Stomach (tissue), 8 donors: ENCODE measurements at regions not wholly inside any gene's neighbourhood (a gene's known extent, or its start where the extent isn't known, plus 50 kb on each side); places are given as distances from the start of the nearest gene placed in this dataset.
"Not testable (repeated sequence)": the region's sequence is repeated elsewhere in the genome, so short reads cannot be mapped to it uniquely, and the experiment has no call there.

Experiments
- DNase-seq, 2 donors: peaks; one replicate each; pipeline versions ENCODE4 v3.0.0 to v3.0.0-alpha.2; 2013 to 2019
- H3K27ac ChIP-seq, 5 donors: fragments of 200-600 bp in 4 of 5; sonication (generic) in 4 of 5; one replicate each; pipeline ENCODE4 v1.5.1; 2013 to 2019; ENCODE audit warnings: mild to moderate bottlenecking in 1 of 5, moderate library complexity in 1 of 5
- H3K27me3 ChIP-seq, 3 donors: fragments of 200-600 bp; sonication (generic); one replicate each; pipeline ENCODE4 v1.5.1; 2017 to 2019; ENCODE audit warnings: mixed run types in 1 of 3
- H3K36me3 ChIP-seq, 4 donors: fragments of 200-600 bp; sonication (generic); 1 replicate in 3 of 4; 2 replicates in 1 of 4; pipeline ENCODE4 v1.5.1; 2016 to 2019
- H3K4me1 ChIP-seq, 4 donors: fragments of 200-600 bp; sonication (generic); one replicate each; pipeline ENCODE4 v1.5.1; 2016 to 2019
- H3K4me3 ChIP-seq, 4 donors: fragments of 200-600 bp; sonication (generic) in 3 of 4; one replicate each; pipeline ENCODE4 v1.5.1; 2016 to 2019; ENCODE audit warnings: mild to moderate bottlenecking in 1 of 4
- H3K9me3 ChIP-seq, 4 donors: fragments of 200-600 bp; sonication (generic); one replicate each; pipeline ENCODE4 v1.5.1; 2016 to 2019
- EP300 ChIP-seq: sonication (generic); formaldehyde crosslinking; IDR thresholded peaks from one replicate; pipeline ENCODE4 v1.6.1; 2017; ENCODE audit warnings: antibody characterized with exemption
- POLR2A ChIP-seq, 4 donors: fragments of 450-650 bp; IDR thresholded peaks; one replicate each; pipeline ENCODE4 v1.6.1; 2016; ENCODE audit warnings: antibody characterized with exemption in 4 of 4, control low read depth in 2 of 4, mild to moderate bottlenecking in 1 of 4, moderate library complexity in 1 of 4
- POLR2AphosphoS5 ChIP-seq, 3 donors: sonication (generic); formaldehyde crosslinking; IDR thresholded peaks; one replicate each; pipeline ENCODE4 v1.6.1; 2016; ENCODE audit warnings: antibody characterized with exemption in 3 of 3
- WGBS, 5 donors: extraction: QIAGEN DNeasy Blood & Tissue Kit in 3 of 5; methylation state at CpG; one replicate each; pipeline versions ENCODE4 v1.1.5 to v1.1.7; 2013 to 2018; 5-methylcytosine and 5-hydroxymethylcytosine counted together
- intact Hi-C: fragments of 100-400 bp; cut with DNase I; formaldehyde crosslinking; loops from one replicate; pipeline ENCODE4 v1.15.1; 2023; ENCODE audit warnings: low total_unique reads
- TF ChIP-seq, protein P1 (sequence below), 7 experiments: fragments of 450-650 bp in 4 of 7; fragments of 200-600 bp in 3 of 7; sonication (generic) in 3 of 7; IDR thresholded peaks; one replicate each; pipeline ENCODE4 v1.5.1; 2016 to 2019; ENCODE audit warnings: antibody characterized with exemption in 7 of 7, control low read depth in 2 of 7, mild to moderate bottlenecking in 1 of 7
- donor health status: healthy with polysubstance abuse.
- donor health status: Bipolar disorder and iron deficiency.
- donor health status: healthy.

DNA sequence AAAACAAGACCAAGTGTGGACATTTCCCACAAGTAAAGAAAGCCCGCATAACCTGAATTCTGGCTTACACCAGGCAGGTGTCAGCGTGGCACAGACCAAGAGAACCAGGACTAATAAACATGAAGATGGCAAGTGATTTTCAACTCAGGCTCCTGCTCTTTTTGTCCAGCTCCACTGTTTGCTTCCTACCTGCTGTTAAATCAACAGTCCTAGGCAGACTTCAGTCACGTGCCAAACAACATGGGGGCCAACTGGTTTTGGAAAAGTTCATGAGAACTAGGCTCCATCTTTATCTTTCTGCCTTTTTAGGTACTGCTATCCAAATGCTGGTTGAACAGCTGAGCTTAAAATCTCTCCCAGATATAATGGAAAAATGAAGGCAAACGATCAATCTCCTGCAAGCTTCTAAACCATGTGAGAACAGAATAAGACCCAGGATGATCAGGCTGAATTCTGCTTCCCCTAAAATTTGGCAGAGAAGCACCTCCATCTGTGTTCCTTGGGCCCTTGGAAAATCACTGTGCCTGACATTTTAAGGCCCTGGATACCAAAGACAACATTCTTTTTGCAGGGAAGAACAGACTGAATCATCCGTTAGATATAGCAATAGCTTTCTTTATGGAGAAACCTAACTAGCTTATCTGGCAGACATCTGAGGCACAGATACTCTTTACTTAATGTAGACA, 215.6 kb upstream of the USP15 start:
- Histone ChIP-seq H3K4me1 (no peaks in the 10 kb centered on the region), H3K27me3 (no peaks in the 10 kb centered on the region), H3K27ac (no peak overlapping the region), H3K9me3 (peaks cover 0 to 5% (median 2%) of the 10 kb centered on the region in 4 donors), H3K4me3 (no peak overlapping the region), H3K36me3 (no peaks in the 10 kb centered on the region)
- intact Hi-C loops = no loop called here
- DNase-seq = no peak
- WGBS, 5 donors = 66 to 72% (median 70%) methylated on average over 5 of the region's 5 CpGs
- TF ChIP-seq EP300 (no peak), POLR2AphosphoS5 (IDR thresholded peaks at IDR 0.05) (no peak), POLR2A (IDR thresholded peaks at IDR 0.05) (no peak)
- TF ChIP-seq, protein P1, sequence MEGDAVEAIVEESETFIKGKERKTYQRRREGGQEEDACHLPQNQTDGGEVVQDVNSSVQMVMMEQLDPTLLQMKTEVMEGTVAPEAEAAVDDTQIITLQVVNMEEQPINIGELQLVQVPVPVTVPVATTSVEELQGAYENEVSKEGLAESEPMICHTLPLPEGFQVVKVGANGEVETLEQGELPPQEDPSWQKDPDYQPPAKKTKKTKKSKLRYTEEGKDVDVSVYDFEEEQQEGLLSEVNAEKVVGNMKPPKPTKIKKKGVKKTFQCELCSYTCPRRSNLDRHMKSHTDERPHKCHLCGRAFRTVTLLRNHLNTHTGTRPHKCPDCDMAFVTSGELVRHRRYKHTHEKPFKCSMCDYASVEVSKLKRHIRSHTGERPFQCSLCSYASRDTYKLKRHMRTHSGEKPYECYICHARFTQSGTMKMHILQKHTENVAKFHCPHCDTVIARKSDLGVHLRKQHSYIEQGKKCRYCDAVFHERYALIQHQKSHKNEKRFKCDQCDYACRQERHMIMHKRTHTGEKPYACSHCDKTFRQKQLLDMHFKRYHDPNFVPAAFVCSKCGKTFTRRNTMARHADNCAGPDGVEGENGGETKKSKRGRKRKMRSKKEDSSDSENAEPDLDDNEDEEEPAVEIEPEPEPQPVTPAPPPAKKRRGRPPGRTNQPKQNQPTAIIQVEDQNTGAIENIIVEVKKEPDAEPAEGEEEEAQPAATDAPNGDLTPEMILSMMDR (IDR thresholded peaks at IDR 0.05) = no peak

DNA sequence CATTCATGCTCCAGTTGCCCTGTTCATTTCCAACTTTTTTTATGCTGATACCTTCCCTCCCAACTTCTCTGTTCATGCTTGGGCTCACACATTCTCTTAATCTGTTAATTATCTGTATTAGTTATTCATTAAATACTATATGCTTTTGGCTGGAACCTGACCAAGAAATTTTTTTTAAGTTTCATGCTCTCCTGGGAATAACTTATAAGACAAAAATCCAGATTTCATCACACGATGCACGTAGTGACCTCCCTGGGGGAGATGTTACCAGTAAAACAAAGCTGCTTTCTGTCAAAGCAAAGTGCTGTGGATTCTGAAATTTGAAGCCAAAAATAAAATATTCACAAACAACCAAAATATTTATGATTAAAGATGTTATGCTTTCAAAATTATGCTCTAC, 215.0 kb upstream of the USP15 start:
- 36 to 84% (median 67%) methylated on average over 2 of the region's 2 CpGs for WGBS, 5 donors
- intact Hi-C loops = no loop called here
- Histone ChIP-seq H3K9me3 (peaks cover 0 to 4% (median 2%) of the 10 kb centered on the region in 4 donors), H3K27ac (no peak overlapping the region), H3K4me1 (no peaks in the 10 kb centered on the region), H3K27me3 (no peaks in the 10 kb centered on the region), H3K36me3 (no peaks in the 10 kb centered on the region), H3K4me3 (no peak overlapping the region)
- TF ChIP-seq POLR2AphosphoS5 (IDR thresholded peaks at IDR 0.05) (no peak), EP300 (no peak), POLR2A (IDR thresholded peaks at IDR 0.05) (no peak)
- TF ChIP-seq, protein P1 (IDR thresholded peaks at IDR 0.05) = no peak
- DNase-seq = no peak

DNA sequence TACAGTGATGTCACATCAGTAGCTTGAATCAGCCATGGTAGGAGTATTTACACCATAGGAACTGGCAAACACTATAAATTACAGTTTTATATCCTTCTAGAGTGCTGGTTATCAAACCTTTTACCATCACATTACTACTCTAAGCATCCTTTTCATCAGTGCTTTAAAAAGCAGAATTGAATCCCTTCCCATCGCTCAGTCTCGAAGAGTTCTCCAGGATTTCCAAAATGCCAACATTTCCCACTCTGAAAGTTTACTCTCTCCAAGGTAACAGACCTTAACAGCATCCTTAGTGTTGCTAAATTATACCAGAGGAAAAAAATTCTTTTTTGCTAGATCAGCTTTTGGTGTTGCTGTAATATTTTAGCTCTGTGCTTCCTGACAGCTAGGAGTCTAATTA, 209.4 kb upstream of the USP15 start:
- H3K4me1 ChIP-seq = no peaks in the 10 kb centered on the region
- no peak overlapping the region for H3K4me3 ChIP-seq
- WGBS, 5 donors = 94 to 100% (median 98%) methylated on average over 2 of the region's 2 CpGs
- H3K36me3 ChIP-seq = no peaks in the 10 kb centered on the region
- TF ChIP-seq, protein P1 (IDR thresholded peaks at IDR 0.05) = no peak
- TF ChIP-seq POLR2AphosphoS5 (IDR thresholded peaks at IDR 0.05) (no peak), EP300 (no peak), POLR2A (IDR thresholded peaks at IDR 0.05) (no peak)
- no peak for DNase-seq
- H3K9me3 ChIP-seq = no peaks in the 10 kb centered on the region
- H3K27me3 ChIP-seq = no peaks in the 10 kb centered on the region
- H3K27ac ChIP-seq = no peak overlapping the region
- intact Hi-C loops = no loop called here

DNA sequence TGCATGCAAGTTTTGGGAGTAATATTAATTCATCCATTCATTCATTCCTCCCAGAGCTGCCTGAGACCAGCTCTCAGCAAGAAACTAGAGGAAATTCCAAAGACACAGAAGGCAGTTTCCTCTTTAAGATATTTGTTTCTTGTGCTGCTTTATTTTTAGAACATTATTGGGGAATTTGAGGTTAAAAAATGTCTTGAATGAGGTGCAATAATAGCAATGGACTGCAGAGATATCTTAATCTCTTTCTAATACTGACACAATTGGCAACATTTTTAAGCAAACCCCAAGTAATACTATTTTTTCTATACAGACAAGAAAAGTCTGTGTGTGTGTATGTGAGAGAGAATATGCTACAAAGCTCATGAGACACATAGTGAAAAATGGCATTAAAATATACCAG, 190.2 kb upstream of the USP15 start:
- peaks cover 0 to 6% (median 0%) of the 10 kb centered on the region in 4 donors for H3K4me1 ChIP-seq
- TF ChIP-seq, protein P1 (IDR thresholded peaks at IDR 0.05) = no peak
- TF ChIP-seq POLR2A (IDR thresholded peaks at IDR 0.05) = no peak
- no peak for TF ChIP-seq EP300
- TF ChIP-seq POLR2AphosphoS5 (IDR thresholded peaks at IDR 0.05) = no peak
- no peak overlapping the region for H3K4me3 ChIP-seq
- no peak for DNase-seq
- no peaks in the 10 kb centered on the region for H3K9me3 ChIP-seq
- intact Hi-C loops = no loop called here
- H3K27ac ChIP-seq = no peak overlapping the region
- H3K27me3 ChIP-seq = no peaks in the 10 kb centered on the region
- H3K36me3 ChIP-seq = no peaks in the 10 kb centered on the region

DNA sequence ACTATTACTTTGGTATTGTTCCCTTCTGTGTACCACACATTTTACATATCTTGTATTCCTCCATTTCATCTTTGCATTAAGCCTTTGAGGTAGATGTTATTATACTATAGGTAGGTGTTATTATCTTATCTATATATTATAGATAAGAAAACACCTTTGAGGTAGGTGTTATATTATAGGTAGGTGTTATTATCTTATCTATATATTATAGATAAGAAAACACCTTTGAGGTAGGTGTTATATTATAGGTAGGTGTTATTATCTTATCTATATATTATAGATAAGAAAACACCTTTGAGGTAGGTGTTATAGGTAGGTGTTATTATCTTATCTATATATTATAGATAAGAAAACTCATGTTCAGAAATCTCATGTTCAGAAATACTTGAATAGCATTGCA, 187.0 kb upstream of the USP15 start:
- DNase-seq, H3K4me3 ChIP-seq, H3K27ac ChIP-seq, H3K36me3 ChIP-seq, H3K27me3 ChIP-seq, intact Hi-C loops, H3K9me3 ChIP-seq: not testable (repeated sequence)
- peaks cover 0 to 23% (median 3%) of the 10 kb centered on the region in 4 donors for H3K4me1 ChIP-seq
